ENCODE measurements at regions not wholly inside any gene's neighbourhood (a gene's known extent, or its start where the extent isn't known, plus 50 kb on each side); places are given as distances from the start of the nearest gene placed in this dataset.

DNA sequence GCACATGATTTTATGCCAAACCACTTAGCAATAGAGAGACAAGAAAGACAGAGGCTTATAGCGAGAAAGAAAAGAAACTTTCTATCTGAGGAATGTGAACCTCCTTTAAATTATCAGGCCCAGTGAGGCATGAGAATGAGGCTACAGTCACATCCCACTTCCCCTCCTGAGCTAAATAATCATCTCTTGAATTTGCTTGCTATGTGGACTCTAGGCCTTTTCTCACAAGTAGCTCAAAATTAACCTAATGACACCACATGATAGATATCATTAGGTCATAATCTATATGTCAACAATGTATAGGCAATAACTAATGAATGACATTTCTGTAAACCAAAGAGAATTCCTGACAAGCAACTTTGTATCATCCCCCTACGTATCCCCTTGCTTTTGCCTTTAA, 301.5 kb upstream of the MGAT5 start:
- intact Hi-C loops (cut with micrococcal nuclease): no loop called here
- WGBS (ENCODE audit: insufficient coverage, low coverage, missing lambda C conversion rate): 3% methylated on average over 2 of the region's 2 CpGs

More for the DNA sequence above, 301.5 kb upstream of the MGAT5 start:
- CTCF ChIA-PET (ENCODE audit: low intra/inter-chr PET ratio): no interaction called here
- Histone ChIP-seq H3K79me2 (ENCODE audit: control insufficient read depth, insufficient read depth, low read length) (no peaks in the 10 kb centered on the region), H3K4me3 (no peak overlapping the region), H3K27ac (ENCODE audit: extremely low read depth, low read depth, low read length) (no peak overlapping the region), H3K36me3 (ENCODE audit: control insufficient read depth, insufficient read depth, low read length) (no peaks in the 10 kb centered on the region), H3K27me3 (ENCODE audit: control insufficient read depth in 2 of 2, insufficient read depth in 2 of 2, low read length in 2 of 2) (no peaks in the 10 kb centered on the region), H4K20me1 (replicated peaks; ENCODE audit: control insufficient read depth, insufficient read depth, low read length) (no peaks in the 10 kb centered on the region), H3K4me2 (ENCODE audit: insufficient read depth, low read length) (no peak overlapping the region), H3K9ac (ENCODE audit: insufficient read depth in 1 of 2, low read depth in 2 of 2, low read length in 2 of 2) (no peak overlapping the region), H3K9me1 (ENCODE audit: control insufficient read depth, insufficient read depth, low read length) (no peaks in the 10 kb centered on the region), H3K9me3 (replicated peaks; ENCODE audit: control insufficient read depth, insufficient read depth, low read depth, low read length) (no peaks in the 10 kb centered on the region), H3K4me1 (replicated peaks in 1 of 2; ENCODE audit: control insufficient read depth in 2 of 2, insufficient read depth in 2 of 2, low read length in 2 of 2) (no peaks in the 10 kb centered on the region), H2AFZ (ENCODE audit: low read depth, low read length) (no peak overlapping the region)
- no peak for FAIRE-seq
- no peak for DNase-seq (ENCODE audit: extremely low read depth in 1 of 4, low spot score in 3 of 4)
- ATAC-seq: no peak
- in situ Hi-C loops (cut with MboI): no loop called here
- TF ChIP-seq, protein P1, sequence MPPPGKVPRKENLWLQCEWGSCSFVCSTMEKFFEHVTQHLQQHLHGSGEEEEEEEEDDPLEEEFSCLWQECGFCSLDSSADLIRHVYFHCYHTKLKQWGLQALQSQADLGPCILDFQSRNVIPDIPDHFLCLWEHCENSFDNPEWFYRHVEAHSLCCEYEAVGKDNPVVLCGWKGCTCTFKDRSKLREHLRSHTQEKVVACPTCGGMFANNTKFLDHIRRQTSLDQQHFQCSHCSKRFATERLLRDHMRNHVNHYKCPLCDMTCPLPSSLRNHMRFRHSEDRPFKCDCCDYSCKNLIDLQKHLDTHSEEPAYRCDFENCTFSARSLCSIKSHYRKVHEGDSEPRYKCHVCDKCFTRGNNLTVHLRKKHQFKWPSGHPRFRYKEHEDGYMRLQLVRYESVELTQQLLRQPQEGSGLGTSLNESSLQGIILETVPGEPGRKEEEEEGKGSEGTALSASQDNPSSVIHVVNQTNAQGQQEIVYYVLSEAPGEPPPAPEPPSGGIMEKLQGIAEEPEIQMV (tag; conservative IDR thresholded peaks at IDR 0.05; ENCODE audit: low read depth): no peak
- no peak for TF ChIP-seq ZNF274 (IDR thresholded peaks at IDR 0.05; ENCODE audit: borderline replicate concordance, low read depth, low read length)
- no peak for TF ChIP-seq FOS (IDR thresholded peaks at IDR 0.05; ENCODE audit: extremely low read depth, insufficient read length)
- no peak for TF ChIP-seq IFI16 (CRISPR knock-in tag; IDR thresholded peaks at IDR 0.05)
- TF ChIP-seq ZNF354B (CRISPR knock-in tag; IDR thresholded peaks at IDR 0.05): no peak
- TF ChIP-seq DNMT1 (IDR thresholded peaks at IDR 0.05): no peak
- no peak for TF ChIP-seq SMAD3 (CRISPR knock-in tag; conservative IDR thresholded peaks at IDR 0.05)
- no peak for TF ChIP-seq SMARCB1 (IDR thresholded peaks at IDR 0.05; ENCODE audit: insufficient read length, low read depth)
- no peak for TF ChIP-seq DMBX1 (CRISPR knock-in tag; IDR thresholded peaks at IDR 0.05; ENCODE audit: borderline replicate concordance)
- TF ChIP-seq, protein P2, sequence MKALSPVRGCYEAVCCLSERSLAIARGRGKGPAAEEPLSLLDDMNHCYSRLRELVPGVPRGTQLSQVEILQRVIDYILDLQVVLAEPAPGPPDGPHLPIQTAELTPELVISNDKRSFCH (CRISPR knock-in tag; IDR thresholded peaks at IDR 0.05): no peak
- TF ChIP-seq, protein P2 (tag; IDR thresholded peaks at IDR 0.05): no peak
- TF ChIP-seq ERF (CRISPR knock-in tag; IDR thresholded peaks at IDR 0.05): no peak
- TF ChIP-seq EZH2 (IDR thresholded peaks at IDR 0.05; ENCODE audit: borderline replicate concordance, low read depth, low read length): no peak
- no peak for TF ChIP-seq PHF20 (IDR thresholded peaks at IDR 0.05; ENCODE audit: partially characterized antibody)
- TF ChIP-seq PCBP1 (IDR thresholded peaks at IDR 0.05; ENCODE audit: low read depth, low read length, poor library complexity, severe bottlenecking): no peak
- TF ChIP-seq NR2C1 (IDR thresholded peaks at IDR 0.05): no peak
- TF ChIP-seq NR2C1 (tag; IDR thresholded peaks at IDR 0.05): no peak
- no peak for TF ChIP-seq EGR1 (conservative IDR thresholded peaks at IDR 0.05)
- no peak for TF ChIP-seq RBM15 (IDR thresholded peaks at IDR 0.05; ENCODE audit: insufficient read depth, low read length)
- TF ChIP-seq CXXC5 (CRISPR knock-in tag; IDR thresholded peaks at IDR 0.05): no peak
- no peak for TF ChIP-seq TSHZ1 (CRISPR knock-in tag; IDR thresholded peaks at IDR 0.05)
- POLR2A ChIA-PET: interaction anchor here (0.6 kb wide), 1 partner anchor 36 kb away, joined by 3 read pairs; no protein-coding TSS in a partner anchor
- BruUV-seq (replicated peaks): no TSS peak
